ENCODE measurements at regions not wholly inside any gene's neighbourhood (a gene's known extent, or its start where the extent isn't known, plus 50 kb on each side); places are given as distances from the start of the nearest gene placed in this dataset.

DNA sequence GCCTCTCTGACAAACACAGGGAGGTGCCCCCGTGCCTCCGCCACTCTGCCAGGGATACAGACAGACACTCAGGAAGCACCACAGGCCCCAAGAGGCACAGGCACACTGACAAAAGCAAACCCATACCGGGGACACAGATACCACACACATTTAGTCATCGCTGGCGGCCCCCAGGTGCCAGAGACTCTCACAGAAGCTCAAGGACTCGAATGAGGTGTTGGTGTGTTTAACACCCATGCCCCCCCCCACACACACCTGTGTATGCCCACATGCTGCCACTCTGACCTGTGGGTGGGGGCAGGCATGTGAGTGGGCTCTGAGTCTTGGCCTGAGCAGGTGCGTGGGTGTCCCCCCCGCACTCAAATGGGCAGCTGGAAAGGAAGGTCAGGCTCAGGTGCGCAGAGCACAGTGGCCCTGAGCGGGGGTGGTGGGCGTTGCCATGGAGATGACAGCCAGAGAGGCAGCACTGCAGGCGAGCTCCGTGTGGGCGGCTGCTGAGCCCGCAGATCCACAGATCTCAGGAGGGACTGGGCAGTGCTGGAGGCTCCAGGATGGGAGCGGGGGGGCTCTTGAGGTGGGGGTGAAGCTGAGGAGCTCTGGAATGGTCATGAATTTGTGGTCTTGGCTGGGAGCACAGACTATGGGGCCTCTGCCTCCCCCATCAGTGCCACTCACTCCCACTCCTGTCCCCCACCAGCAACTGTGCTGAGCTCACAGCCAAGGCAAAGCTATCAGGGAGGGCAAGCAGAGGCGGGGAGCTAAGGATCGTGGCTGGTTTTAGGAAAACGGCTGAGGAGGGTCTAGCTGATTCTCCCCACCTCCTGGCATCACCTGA, 73.9 kb upstream of the TAF1B start:
- DNase-seq (ENCODE audit: low spot score): peak; percentile 72
- in situ Hi-C loops (cut with MboI; ENCODE audit: low pct_unique_long_range_greater_than_20kb, low sequenced_read_pairs, unreplicated experiment): no loop called here

DNA sequence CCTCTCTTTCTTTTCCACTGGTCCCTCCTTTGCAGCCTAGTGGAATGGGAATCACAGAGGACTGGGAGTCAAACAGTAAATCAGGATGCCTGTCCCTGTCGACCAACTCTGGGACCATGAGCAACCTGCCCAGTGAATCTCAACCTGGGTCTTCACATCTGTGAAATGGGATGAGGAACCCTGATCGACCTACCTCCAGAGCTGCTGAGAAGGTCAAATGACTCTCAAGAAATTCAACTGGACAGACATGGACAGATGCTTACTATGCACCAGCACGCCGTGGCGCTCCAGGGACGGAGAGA, 73.3 kb upstream of the TAF1B start:
- TF ChIP-seq, protein P1, sequence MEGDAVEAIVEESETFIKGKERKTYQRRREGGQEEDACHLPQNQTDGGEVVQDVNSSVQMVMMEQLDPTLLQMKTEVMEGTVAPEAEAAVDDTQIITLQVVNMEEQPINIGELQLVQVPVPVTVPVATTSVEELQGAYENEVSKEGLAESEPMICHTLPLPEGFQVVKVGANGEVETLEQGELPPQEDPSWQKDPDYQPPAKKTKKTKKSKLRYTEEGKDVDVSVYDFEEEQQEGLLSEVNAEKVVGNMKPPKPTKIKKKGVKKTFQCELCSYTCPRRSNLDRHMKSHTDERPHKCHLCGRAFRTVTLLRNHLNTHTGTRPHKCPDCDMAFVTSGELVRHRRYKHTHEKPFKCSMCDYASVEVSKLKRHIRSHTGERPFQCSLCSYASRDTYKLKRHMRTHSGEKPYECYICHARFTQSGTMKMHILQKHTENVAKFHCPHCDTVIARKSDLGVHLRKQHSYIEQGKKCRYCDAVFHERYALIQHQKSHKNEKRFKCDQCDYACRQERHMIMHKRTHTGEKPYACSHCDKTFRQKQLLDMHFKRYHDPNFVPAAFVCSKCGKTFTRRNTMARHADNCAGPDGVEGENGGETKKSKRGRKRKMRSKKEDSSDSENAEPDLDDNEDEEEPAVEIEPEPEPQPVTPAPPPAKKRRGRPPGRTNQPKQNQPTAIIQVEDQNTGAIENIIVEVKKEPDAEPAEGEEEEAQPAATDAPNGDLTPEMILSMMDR (IDR thresholded peaks at IDR 0.05; ENCODE audit: extremely low read depth, insufficient read depth, missing control alignments): no peak
- no peak for DNase-seq (ENCODE audit: low spot score)
- in situ Hi-C loops (cut with MboI; ENCODE audit: low pct_unique_long_range_greater_than_20kb, low sequenced_read_pairs, unreplicated experiment): no loop called here

More for the DNA sequence above, 73.9 kb upstream of the TAF1B start:
- TF ChIP-seq, protein P1 (IDR thresholded peaks at IDR 0.05; ENCODE audit: extremely low read depth, insufficient read depth, missing control alignments): no peak

DNA sequence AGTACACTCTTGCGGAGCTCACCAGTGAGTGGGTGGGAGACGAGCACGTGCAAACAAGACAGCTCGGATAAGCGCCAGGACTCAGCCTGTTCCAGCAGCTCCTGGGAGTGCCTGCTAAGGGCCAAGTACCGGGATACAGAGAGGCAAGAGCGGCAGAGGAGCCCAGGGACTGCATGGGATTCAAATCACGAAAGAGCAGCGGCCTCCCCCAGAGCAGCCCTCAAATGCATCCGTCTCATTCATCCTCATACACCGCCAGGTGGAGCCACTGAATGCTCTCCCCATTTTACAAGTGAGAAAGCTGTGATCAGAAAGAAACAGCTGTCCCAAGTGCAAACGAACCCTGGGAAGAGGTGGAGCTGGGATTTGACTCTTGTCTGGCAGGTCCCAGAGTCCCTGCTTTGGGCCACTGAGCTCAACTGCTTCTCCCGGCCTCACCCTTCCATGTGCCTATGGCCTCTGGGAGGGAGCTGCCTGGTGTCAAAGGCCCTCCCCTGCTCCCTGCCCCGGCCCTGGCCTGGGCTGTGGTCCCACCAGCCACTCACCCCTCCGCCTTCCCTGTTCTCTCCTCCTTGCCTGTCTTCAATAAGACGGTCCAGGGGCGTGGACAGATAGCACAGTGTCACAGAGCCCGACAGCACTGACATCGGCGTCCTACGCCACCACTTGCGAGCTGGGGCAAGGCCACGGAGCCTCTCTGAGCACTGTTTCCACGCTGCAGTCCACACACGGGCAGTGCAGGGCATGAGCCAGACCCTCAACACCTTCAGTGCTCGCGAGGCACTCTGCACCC, 72.8 kb upstream of the TAF1B start:
- TF ChIP-seq, protein P1 (IDR thresholded peaks at IDR 0.05; ENCODE audit: extremely low read depth, insufficient read depth, missing control alignments): peak; percentile 60
- peak; percentile 78 for DNase-seq (ENCODE audit: low spot score)
- in situ Hi-C loops (cut with MboI; ENCODE audit: low pct_unique_long_range_greater_than_20kb, low sequenced_read_pairs, unreplicated experiment): no loop called here

DNA sequence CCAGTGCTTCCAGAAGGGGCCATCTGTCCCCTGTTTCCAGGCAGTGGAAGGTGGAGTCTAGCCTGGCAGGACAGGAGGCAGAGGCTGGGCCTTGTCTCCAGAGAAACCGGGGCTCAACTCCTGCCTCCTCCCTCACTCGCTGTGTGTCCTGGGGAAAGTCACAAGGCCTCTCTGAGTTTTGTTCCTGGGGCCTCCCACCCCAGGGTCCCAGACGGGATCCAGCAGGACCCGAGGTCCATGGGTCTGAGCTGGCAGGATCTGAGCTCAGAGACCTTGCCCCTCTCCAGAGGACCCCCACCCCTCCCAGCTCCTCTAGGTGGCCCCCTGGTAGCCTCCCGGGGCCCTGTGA, 72.2 kb upstream of the TAF1B start:
- in situ Hi-C loops (cut with MboI; ENCODE audit: low pct_unique_long_range_greater_than_20kb, low sequenced_read_pairs, unreplicated experiment): no loop called here
- TF ChIP-seq, protein P1 (IDR thresholded peaks at IDR 0.05; ENCODE audit: extremely low read depth, insufficient read depth, missing control alignments): no peak
- DNase-seq (ENCODE audit: low spot score): no peak

DNA sequence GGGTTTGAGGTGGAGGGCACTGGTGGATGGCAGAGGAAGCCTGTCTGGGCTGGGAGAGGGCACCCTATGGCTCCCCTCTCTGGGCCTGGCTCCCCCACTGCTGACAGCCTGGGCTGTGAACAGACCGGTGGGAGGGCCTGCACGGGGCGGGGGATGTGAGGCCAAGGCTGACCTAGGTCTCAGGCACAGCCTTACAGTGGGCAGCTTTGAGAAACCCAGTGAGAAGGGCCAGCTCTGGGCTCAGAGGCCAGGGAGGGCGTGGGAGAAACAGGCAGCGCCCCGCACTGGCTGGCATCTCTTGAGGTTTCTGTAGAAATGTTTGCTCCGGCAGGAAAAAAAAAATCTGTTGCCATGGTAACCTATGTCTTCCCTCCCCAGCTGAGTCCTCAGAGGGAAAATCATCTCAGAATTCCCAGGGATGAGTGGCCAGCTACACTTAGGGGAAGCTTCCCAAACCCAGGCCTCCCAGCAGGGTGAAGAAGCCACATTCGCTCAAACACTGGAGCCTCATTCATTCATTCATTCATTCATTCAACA, 71.7 kb upstream of the TAF1B start:
- in situ Hi-C loops (cut with MboI; ENCODE audit: low pct_unique_long_range_greater_than_20kb, low sequenced_read_pairs, unreplicated experiment): no loop called here
- DNase-seq (ENCODE audit: low spot score): no peak
- TF ChIP-seq, protein P1 (IDR thresholded peaks at IDR 0.05; ENCODE audit: extremely low read depth, insufficient read depth, missing control alignments): no peak

DNA sequence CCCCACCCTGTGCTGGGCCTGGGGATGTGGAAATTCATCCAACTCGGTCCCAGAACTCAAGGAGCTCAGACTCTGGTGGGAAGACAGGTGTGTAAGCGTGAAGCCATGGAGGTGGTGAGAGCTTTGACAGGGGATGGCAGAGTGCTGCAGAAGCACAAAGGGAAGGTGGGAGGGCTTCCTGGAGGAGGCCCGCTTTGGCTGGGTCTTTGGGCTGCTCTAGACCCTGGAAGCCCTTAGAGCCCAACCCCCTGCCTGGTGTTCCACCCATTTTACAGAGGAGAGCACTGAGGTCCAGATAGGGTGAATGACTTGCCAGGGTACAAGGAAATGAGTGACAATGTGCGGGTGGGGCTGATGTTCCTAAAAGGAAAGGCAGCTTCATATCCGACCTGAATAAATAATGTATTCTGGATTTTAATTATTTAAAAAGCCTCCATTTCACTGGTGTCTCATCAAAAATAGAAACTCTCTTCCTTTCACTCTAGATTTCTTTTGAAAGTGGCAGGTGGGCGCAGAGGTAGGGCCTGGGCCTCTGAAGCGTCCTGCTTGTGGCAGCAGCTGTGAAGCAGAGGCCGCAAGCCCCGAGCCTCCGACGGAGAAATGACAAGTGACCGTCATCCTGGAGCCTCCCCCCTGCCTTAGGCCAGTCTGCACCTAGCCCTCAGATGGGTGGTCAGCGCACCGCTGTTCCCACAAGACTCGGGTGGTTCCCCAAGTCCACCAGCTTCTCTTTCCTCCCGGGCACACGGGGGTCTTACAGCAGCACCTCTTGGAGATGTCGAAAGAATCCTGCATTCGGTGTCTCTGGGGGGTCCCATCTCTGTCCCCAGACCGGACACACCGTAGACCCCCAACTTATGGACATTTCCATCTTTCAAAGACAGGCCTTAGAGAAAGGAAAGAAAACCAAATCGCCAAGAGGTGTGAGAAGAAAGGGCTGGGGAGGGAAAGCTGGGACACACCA, 71.0 kb upstream of the TAF1B start:
- DNase-seq (ENCODE audit: low spot score): no peak
- TF ChIP-seq, protein P1 (IDR thresholded peaks at IDR 0.05; ENCODE audit: extremely low read depth, insufficient read depth, missing control alignments): no peak
- in situ Hi-C loops (cut with MboI; ENCODE audit: low pct_unique_long_range_greater_than_20kb, low sequenced_read_pairs, unreplicated experiment): no loop called here
